Renal cortex interstitium (tissue), 11 donors: ENCODE measurements at regions not wholly inside any gene's neighbourhood (a gene's known extent, or its start where the extent isn't known, plus 50 kb on each side); places are given as distances from the start of the nearest gene placed in this dataset.

Source experiments
- DNase-seq, 11 donors: peaks; one replicate each; pipeline ENCODE4 v3.0.0-alpha.2; 2013; ENCODE audit warnings: low read depth in 9 of 11, low spot score in 4 of 11; ENCODE audit errors: extremely low read depth in 1 of 11

DNA sequence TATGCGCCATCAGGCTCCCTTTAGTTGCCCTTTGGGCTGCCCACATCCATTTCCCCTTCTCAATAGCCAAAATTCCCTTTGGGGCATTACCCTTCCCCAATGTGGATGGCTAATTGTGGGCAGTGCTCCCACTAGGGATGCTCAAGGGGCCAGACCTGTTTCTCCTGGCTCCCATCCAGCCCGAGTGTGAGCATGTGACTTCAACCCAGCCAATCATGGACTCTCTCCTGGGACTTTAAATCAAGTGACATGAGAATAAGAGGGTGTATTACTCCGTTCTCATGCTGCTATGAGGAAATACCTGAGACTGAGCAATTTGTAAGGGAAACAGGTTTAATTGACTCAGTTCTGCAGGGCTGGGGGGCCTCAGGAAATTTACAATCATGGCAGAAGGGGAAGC is 60.9 kb upstream of the WSB1 start:
- DNase-seq = no peak

DNA sequence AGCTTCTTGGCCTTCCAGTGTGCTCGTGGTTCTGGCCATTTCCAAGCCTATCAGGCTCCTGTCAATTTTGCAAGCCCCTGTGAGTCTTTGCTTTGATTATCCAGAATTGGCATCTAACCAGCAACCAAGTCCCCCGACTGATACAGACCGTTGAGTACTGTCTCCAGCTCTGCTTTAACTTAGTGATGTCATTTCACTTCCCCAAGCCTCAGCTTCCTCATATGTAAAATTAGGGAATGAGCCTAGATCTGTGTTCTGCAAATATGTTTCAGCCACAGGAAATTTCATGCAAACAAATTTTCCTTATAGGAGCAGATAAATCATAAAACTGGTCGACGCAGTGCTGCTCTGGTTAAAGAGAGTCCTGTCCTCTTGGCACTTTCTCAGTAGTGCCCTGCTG is 60.1 kb upstream of the WSB1 start:
- no peak for DNase-seq

DNA sequence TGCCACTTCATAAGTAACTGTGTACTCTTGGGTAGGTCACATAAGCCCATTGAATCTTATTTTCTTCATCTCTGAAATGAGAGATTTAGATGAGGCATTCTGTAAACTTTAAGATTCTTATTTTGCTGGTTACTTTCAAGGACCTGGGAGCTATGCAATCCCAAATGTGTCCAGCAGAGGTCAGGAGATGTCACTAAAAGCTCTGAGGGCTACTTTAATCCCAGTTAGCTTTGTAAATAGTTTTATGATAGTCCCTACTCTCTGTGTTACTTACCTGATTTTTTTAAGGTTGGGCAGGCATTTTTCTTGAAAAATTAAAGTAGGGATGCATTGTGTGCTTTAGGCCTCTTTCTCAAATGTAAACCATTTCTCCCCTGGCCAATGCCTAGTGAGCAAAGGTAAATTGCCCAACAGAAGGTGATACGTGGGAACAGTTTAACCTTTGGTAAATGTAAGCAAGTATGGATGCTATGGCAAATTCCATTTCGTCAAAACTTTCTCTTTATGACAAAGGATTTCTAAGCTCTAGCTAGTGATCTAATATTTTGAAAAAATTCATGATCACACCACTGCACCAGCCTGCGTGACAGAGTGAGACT is 57.1 kb upstream of the WSB1 start:
- peak; percentile 41 to 74 (median 66) for DNase-seq

- DNase-seq = no peak
Measured at GRCh38 chr17:27237890-27238289, 56.0 kb upstream of the WSB1 start.

GRCh38 chr17:27239046-27239445 is 54.9 kb upstream of the WSB1 start:
- DNase-seq = no peak

DNA sequence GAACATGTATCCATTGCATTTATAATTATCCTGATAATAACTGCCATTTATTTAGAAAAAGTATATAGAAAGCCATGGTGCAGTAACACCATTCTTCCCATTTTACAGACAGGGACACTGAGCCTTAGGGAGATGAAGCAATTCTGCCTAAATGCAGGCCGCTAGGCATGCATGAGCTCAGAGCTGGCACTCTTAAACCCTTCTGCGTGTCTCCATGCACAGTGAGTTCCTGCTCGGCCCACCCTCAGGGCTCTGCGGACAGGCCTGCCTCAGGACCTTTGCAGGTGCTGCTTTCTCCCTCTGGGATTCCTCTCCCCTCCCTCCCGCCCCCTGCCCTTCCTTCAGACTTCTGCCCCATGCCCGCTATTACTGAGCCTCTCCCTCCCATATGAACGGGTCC is 54.3 kb upstream of the WSB1 start:
- no peak for DNase-seq

- no peak for DNase-seq
Measured at GRCh38 chr17:27240086-27240801, 53.7 kb upstream of the WSB1 start.

DNA sequence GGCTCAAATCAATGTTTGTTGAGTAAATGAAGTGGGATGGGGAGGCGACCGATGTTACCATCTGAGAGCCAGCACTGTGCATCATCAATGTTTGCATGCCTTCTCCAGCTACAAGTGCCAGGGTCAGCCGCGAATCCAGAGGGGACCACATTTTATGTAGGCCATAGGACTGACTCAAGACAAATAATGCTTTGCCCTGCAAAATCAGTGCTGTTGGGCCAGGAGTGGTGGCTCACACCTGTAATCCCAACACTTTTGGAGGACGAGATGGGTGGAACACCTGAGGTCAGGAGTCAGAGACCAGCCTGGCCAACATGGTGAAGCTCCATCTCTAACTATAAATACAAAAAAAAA is 53.1 kb upstream of the WSB1 start:
- DNase-seq = no peak

GRCh38 chr17:27241346-27241946 is 52.5 kb upstream of the WSB1 start:
- DNase-seq = no peak

DNA sequence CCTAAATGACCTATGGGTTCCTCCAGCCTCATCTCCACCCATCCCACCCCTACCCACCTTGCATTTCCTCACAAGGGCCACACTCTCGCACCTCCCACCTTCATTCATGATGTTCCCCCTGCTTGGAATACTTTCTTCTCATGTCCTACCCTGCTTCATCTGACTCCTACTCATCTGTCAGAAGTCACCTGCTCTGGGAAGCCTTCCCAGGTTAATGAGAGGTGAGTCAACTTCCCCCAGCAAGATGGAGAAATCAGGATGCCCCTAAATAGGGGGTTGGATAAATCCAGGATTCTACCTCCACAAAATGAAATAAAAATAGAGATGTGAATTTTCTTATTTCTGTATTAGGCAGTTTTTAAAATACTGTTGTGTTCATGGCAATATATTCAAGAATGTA is 51.0 kb upstream of the WSB1 start:
- no peak for DNase-seq

- no peak for DNase-seq
Measured at GRCh38 chr17:27244011-27244410, 49.9 kb upstream of the WSB1 start.
